ENCODE measurements at regions not wholly inside any gene's neighbourhood (a gene's known extent, or its start where the extent isn't known, plus 50 kb on each side); places are given as distances from the start of the nearest gene placed in this dataset.
"Not testable (repeated sequence)": the region's sequence is repeated elsewhere in the genome, so short reads cannot be mapped to it uniquely, and the experiment has no call there.

DNA sequence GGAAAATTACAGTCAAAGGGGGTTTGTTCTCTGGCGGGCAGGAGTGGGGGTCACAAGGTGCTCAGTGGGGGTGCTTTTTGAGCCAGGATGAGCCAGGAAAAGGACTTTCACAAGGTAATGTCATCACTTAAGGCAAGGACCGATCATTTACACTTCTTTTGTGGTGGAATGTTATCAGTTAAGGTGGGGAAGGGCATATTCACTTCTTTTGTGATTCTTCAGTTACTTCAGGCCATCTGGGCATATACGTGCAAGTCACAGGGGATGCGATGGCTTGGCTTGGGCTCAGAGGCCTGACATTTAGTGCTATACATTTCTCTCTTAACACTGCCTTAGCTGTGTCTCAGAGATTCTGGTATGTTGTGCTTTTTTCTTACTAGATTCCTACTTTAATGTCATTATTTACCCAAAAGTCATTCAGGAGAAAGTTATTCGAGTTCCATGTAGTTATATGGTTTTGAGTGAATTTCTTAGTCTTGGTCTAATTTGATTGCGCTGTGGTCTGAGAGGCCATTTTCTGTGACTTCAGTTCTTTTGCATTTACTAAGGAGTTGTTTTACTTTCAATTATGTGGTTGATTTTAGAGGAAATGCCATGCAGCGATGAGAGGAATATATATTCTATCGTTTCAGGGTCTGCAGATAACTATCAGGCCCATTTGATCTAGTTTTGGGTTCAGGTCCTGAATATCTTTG is 416.2 kb upstream of the EPHA7 start:
- not testable (repeated sequence) for DNase-seq (ENCODE audit: low read depth, low spot score)

DNA sequence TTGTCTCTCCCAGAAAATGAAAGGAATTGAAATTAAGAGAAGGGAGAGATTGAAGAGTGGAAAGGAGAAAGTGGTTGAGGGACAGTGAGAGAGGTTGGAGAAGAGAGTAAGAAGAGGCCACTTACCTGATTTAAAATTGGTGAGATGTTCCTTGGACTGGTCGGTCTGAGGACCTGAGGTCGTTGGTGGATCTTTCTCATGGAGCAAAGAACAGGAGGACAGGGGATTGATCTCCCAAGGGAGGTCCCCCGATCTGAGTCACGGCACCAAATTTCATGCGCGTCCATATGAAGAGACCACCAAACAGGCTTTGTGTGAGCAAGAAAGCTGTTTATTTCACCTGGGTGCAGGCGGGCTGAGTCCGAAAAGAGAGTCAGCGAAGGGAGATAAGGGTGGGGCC is 415.7 kb upstream of the EPHA7 start:
- not testable (repeated sequence) for DNase-seq (ENCODE audit: low read depth, low spot score)

DNA sequence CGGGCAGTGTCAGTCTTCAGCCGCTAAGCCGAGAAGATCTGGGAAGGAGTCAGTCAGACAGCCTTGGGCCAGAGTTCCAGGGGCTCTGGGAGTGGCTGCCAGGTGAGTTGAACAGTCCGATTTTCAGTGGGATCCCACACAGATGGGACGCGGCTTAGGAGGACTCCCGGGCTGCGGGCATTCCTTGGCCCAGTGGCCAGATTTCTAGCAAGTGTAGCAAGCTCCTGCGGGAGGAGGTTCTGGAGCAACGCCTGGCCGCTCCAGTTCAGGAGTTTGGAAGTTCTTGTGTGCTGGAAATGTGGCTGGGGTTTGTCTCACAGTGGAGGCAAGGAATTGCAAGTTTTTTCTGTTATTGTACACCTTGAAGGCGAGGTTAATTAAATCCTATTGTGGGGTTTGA is 414.0 kb upstream of the EPHA7 start:
- not testable (repeated sequence) for DNase-seq (ENCODE audit: low read depth, low spot score)

DNA sequence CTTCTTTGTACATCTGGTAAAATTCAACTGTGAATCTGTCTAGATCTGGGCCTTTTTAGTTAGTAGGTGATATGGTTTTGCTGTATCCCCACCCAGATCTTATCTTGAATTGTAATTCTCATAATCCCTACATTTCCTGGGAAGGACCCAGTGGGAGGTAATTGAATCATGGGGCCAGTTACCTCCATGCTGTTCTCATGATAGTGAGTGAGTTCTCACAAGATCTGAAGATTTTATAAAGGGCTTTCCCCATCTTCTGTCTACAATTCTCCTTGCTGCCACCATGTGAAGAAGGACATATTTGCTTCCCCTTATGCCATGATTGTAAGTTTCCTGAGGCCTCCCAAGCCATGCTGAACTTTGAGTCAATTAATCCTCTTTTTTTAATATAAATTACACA is 410.4 kb upstream of the EPHA7 start:
- DNase-seq (ENCODE audit: low read depth, low spot score) = not testable (repeated sequence)

DNA sequence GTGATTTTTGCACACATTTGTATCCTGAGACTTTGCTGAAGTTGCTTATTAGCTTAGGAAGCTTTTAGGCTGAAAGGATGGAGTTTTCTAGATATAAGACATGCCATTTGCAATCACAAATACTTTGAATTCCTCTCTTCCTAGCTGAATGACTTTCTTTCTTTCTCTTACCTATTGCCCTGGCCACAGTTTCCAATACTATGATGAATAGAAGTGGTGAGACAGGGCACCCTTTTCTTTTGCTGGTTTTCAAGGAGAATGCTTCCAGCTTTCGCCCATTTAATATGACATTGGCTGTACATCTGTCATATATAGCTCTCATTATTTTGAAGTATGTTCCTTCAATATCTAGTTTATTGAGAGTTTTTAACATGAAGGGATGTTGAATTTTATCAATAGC is 409.6 kb upstream of the EPHA7 start:
- no peak for DNase-seq (ENCODE audit: low read depth, low spot score)

DNA sequence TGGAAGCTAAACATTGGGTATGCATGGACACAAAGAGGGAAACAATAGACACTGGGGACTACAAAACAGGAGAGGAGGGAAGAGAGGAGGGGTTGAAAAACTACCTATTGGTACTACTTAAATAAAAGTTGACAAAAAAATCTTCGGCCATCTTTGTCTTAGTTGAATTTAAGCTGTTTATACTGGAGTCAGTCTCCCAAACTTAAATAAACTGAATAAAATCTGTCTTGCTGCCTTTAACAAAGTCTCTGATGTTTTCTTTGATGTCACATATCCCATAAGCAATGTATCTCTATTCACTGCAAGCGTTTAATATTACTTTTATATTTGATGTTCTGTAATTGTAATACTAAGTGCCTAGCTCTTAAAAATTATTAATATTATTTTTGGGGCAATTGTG is 409.2 kb upstream of the EPHA7 start:
- DNase-seq (ENCODE audit: low read depth, low spot score) = no peak

DNA sequence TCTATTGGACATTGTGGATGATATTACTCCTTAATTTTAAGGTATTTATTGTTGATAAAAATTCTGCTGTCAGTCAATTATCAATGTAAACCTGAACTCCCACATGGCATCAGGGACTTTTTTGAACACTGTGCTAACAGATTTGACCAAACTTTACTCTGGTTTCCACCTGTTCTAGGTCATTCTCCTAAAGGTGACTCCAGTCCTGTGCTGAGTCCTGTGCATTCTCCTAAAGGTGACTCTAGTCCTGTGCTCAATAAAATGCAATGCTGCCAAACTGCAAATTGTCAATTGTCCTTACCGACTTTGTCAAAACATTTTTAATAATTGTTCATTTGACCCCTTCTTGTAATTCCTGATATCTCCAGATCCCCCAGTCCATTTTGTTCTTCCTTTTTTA is 408.4 kb upstream of the EPHA7 start:
- DNase-seq (ENCODE audit: low read depth, low spot score) = no peak

DNA sequence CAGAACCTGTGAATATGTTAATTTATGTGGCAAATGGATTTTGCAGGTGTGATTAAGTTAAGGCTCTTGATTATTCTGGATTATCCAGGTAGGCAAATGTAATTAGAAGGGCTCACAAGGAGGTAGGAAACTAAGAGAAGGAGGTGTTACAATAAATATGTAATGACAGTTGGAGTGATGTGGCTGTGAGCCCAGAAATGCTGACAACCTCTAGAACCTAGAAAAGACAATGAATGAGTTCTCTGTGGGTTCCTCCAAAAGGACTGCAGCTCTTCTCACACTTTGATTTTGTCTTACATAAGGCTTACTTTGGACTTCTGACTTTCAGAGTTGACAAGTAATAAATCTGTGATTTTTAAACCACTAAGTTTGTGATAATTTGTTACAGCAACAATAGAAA is 406.6 kb upstream of the EPHA7 start:
- no peak for DNase-seq (ENCODE audit: low read depth, low spot score)

DNA sequence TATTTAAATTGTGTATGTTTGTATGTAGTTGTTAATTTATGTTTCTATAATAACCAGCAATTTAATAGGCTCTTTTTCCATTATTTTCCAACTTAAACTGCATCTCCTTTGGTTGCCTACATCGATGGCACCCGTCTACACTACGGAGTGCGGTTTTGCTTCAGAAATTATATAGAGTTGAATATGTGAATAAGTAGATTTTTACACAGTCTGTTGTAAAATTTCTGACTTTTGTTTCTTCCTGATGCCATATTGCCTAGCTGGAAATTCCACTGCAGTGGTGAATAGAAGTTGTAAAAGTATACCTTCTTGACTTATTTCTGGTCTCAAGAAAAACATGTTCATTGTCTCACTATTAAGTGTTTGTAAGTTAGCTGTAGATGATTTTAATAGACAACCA is 404.1 kb upstream of the EPHA7 start:
- DNase-seq (ENCODE audit: low read depth, low spot score) = no peak

DNA sequence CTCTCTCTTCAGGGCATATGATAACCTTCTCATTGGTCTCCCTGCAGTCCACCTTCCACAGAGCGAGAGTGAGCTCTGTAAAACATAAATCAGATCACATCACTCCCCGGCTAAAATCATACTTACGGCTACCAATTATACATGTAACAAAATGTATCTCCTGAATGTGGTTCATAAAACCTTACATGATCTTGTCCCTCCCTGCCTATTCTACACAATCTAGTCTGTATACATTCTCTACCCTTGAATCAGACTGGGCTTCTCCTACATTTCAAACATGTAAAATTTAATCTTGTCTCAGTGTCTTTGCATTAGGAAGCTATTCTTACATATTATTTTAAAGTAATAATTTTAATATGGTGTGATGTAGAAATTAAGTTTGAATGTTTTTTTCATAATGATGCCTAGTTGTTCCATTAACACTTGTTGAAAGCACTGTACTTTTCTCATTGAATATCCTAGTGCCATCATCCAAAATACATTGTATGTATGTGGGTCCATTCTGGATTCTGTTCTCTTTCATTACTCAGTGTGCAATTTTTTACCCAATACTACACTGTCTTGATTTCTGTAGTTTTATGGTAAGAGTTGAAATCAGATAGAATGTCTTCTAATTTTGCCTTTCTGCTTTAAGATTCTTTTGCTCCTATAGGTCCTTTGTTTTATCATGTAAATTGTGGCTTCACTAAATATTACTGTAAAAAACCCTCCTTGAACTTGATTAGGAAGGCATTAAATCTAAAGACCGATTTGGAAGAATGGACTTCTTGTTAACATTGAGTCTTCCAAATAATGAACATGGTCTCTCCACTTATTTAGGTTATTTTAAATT is 403.3 kb upstream of the EPHA7 start:
- no peak for DNase-seq (ENCODE audit: low read depth, low spot score)

DNA sequence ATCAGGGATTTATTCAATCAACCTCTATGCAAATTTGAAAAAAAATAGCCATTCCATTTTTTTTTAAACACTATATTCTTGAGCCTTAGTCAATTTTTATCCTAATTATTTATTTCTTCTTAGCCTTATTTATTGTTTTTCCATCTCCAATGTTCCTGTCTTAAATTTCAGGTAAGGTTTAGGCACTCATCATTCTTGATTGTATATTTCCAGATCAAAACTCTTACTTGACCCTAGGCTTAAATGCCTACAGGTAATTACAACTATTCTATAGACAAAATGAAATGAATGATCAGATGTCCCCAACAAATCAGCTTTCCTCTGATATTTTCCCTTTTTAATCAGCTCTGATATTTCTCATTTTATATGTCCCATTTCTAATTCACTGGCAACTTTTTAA is 402.6 kb upstream of the EPHA7 start:
- no peak for DNase-seq (ENCODE audit: low read depth, low spot score)

DNA sequence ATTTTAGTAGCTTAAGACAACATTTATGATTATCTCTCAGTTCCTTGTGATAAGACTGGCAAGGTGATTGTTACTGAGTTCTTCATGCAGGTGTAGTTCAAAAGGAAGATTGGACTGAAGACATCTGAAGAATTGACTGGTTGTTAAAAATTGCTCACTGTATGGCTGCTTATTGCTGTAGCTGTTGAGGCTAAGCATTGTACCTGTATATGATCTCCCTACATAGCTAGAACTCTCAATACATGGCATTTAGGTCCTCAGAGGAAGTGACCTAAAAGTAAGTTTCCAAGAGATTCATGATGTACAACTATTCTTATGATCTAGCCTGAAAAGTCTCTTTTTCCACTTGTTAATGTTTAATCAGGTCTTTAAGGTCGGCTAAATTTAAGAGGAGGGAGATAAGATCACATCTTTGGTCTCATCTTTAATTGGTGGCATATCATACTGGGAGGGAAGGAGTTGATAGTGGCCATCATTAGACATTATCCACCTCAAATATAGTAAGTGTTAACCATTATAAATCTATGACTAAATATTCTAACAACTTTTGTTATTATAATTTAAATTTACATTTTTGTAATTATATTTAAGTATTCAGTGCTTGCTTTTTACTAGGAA is 401.2 kb upstream of the EPHA7 start:
- DNase-seq (ENCODE audit: low read depth, low spot score) = no peak

DNA sequence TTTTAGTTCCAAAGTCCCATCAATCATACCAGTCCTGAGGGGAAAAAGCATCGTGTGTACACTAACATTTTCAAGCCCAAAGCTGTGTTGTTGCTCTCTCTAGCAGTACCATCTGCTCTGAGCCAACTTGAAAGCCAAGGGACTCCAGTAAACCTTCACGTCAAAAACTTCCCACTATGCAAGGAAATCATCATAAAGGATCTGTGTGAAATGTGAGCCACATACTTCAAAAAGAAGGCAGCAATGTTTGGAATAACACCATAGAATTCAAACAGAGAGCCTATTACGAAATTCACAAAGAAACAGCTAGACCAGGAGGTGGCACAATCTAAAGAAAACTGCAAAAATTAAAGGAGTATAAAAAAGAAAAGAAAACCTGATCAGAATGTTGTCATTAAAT is 399.8 kb upstream of the EPHA7 start:
- DNase-seq (ENCODE audit: low read depth, low spot score) = no peak

DNA sequence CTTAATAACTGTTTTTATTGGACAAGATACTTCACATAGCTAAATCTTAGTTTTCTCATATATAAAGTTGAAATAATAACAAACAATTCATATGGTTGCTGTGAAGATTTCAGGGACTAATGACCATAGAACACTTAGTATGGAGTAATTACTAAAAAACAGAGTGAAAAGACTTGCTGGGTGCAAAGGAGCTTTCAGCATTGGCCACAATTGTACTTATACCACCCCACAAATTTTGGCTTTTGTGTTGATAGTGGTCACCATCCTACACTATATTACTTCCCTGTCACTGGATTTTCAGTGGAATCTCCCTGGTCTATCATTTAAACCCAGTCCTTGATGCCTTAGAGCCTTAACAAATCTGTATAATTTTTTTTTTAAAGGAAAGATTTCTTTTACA is 398.6 kb upstream of the EPHA7 start:
- DNase-seq (ENCODE audit: low read depth, low spot score) = no peak

DNA sequence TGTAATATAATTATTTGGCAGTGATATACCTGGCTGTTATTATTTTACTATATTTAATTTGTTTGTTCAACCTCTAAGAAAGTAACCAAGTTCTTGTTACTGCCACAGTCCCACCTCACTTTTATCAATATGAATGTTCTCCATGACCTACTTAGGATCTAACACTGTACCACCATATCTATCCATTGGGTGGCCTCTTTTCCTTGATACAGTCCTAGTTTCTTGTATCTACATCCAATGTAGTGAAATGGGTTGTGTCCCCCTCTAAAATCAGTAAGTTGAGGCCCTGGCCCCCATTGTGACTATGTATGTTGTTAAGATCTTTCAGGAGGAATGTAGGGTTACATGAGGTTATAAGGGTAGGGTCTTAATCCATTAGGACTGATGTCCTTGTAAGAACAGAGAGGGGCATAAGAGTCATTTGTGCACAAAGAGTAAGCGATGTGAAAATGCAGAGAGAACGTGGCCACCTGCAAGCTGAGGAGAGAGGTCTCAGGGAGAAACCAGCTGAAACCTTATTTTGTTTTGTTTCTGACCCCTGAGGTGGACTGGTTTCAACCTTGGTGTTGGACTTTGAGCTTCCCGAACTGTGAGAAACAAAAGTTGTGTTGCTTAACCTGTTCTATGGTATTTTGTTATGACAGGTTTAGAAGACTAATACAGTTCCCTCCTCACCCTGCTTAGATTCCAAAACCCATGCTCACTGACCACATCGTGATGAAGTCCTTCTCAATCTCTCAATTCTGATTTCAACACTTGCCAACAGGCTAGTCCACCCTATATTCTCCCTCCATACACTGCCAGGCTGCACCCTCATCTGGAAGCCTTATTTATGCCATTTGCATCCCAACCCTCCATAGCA is 387.3 kb upstream of the EPHA7 start:
- no peak for DNase-seq (ENCODE audit: low read depth, low spot score)

DNA sequence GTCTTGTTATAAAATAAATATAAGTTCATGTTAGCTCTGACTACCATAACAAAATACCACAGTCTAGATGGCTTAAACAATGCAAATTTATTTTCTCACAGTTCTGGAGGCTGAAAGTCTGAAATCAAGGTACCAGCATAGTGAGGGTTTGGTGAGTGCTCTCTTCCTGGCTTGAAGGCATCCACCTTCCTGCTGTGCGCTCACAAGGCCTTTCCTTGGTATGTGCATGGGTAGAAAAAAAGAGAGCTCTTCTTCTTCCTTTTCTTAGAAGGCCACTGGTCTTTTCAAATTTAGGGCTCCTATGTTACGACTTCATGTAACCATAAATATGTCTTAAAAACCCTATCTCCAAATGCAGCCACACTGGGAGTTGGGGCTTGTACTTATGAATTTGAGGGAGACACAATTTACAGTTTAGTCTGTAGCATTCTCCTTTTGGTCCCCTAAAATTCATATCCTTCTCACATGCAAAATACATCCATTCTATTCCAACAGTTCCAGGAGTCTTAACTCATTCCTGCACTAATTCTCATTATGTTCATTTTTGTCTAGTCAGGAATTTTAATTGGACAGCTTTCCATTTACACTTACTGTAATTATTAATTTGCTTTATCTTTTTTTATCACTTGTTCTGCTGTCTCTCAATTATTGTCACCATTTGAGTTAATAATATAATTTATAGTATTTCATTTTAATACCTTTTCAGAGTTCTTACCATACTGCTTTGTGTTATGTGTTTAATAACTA is 381.9 kb upstream of the EPHA7 start:
- no peak for DNase-seq (ENCODE audit: low read depth, low spot score)

DNA sequence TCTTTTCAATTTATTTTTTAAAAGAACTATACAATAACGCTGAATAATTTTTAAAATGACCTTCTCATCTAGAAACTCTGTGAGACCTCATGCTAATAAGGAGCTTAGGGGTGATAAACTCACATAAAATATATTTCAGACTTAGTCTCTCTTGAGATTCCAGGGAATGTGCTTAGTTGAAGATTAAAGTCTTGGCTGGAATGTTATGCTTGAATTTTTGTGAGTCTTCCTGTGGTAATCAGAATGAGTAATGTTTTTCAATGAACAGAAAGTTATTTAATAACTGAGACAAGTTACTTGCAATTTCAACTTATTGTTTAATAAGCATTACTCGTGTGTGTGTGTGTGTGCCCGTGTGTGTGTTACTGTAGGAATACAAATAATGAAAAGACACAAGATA is 379.9 kb upstream of the EPHA7 start:
- DNase-seq (ENCODE audit: low read depth, low spot score) = no peak

DNA sequence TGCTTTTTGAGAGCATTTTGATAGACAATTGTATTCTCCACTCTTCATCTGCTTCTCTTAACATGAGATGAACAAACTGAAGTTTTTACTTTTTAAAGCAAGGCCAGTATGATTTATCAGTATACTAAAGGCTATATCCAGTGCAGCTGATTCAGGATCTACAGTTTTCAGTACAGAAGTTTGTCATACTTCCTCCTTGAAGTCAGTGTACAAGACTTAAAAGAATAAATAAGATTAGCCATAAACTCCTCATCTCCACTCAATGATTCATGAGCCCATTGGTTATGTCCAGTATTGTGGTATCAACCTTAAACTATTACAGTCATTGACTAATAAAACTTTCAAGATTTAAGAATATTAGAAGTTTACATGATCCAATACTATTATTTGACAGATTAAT is 374.8 kb upstream of the EPHA7 start:
- no peak for DNase-seq (ENCODE audit: low read depth, low spot score)

DNA sequence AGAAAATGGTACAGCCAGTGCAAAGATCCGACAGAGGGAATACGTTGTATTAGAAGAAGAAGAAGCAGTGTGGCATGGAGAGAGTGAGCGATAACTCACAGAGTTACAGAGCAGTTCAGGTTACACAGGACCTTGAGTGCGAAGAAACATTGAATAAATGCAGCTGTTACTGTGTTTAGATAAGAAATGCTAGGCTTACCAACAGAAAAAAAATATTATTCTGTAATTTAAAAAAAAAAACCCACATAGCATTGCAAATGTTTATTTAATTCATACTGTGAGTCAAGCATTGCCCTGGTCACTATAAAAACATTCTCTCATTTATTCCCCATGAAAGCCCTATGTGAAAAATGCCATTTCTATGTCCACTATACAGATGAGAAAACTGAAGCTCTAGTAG is 373.4 kb upstream of the EPHA7 start:
- DNase-seq (ENCODE audit: low read depth, low spot score) = no peak

DNA sequence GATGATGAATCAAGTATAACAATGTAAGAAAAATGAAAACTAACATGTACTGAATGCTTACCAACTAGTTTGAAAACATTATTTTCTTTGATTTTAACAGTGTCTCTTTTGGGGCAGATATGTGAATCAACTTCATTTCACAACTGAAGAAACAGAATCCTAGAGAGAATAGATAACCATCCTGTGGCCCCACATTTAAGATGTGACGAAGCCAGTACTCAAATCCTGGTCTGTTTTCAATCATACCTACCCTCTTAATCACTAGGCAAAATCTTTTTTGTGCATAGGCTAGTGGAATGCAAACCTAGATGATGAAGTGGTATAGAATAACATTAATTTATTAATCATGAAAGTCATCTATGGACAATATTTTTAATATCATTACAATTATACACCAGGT is 371.6 kb upstream of the EPHA7 start:
- DNase-seq (ENCODE audit: low read depth, low spot score) = no peak

DNA sequence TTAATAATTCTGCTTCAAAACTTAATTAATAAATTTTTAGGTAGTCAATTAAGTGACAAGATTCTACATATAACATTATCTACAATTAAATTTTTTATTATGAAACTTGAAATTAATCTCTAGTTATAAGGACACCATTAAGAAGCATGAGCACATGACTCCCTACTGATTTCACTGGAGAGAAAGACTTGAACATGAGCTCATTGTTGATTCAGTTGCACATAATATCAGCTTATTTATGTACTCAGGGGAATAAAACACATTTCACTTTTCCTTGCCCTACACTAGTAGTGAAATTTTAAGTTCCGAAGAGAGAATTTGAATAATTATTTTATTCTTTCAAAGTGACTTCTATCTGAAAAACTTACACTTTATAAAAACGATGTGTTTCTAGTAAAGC is 370.2 kb upstream of the EPHA7 start:
- no peak for DNase-seq (ENCODE audit: low read depth, low spot score)

Data from ELF-1 (cell line).